GM08714 (cell line): ENCODE measurements at regions not wholly inside any gene's neighbourhood (a gene's known extent, or its start where the extent isn't known, plus 50 kb on each side); places are given as distances from the start of the nearest gene placed in this dataset.

Experiments
- H3K4me3 ChIP-seq: fragments of 200-500 bp; sonication (Bioruptor generic); 2 replicates; pipeline ENCODE4 v1.5.1; 2014; ENCODE audit warnings: mild to moderate bottlenecking, low read length, inconsistent platforms
- ZNF274 ChIP-seq: IDR thresholded peaks from 2 replicates; pipeline ENCODE4 v1.6.1; 2012; ENCODE audit warnings: mild to moderate bottlenecking, low read depth, low read length

DNA sequence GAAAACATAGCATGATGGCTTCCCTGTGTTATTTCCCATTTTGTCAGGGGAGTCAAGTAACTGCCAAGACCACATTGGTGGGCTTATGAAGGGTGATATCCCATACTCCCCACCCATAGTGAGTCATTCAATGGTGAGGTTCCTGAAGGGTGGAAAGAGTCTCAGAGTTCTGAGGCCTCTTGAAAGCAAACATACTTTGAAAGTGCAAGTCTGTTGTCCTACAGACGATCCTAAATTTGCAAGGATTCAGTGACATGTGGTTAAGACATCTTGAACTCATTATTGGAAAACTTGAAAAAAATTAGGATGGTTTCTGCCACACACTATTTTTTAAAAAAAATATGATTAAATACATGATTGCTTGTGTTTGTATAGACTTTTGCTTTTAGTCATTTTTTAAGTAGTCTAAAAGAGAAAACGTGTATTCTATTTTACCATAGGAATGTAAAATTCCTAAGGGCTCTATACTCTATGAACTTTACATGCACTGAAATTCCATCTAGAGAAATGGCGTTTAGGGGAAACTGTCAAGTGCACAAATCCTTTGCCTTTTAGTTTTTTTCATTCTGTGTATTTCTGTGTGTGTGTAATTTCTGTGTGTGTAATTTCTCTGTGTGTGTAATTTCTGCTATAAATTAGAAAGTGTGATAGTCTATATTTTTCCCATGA is 225.5 kb upstream of the ADAMTS5 start:
- no peak overlapping the region for H3K4me3 ChIP-seq
- no peak for TF ChIP-seq ZNF274

GRCh38 chr21:27190601-27191000 is 223.7 kb upstream of the ADAMTS5 start:
- TF ChIP-seq ZNF274, result no peak
- no peak overlapping the region for H3K4me3 ChIP-seq

DNA sequence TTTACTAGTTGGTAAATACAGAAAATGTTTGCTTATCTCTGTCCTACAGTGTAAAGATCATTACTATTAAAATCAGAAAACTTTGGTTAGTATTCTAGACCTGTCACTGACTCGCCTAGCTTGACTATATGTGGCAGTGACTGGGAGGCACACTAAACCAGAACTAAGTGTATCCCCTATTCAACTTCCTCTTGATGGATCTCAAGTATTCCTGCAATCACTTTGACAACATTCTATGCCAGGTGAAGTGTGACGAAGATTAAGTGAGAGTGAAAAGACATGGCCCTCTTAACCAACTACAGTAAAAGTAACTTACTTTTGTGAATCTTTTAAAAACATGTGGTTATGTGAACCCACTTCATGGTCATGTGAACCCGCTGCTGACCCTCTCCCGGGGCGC is 223.0 kb upstream of the ADAMTS5 start:
- no peak for TF ChIP-seq ZNF274
- H3K4me3 ChIP-seq, result no peak overlapping the region

DNA sequence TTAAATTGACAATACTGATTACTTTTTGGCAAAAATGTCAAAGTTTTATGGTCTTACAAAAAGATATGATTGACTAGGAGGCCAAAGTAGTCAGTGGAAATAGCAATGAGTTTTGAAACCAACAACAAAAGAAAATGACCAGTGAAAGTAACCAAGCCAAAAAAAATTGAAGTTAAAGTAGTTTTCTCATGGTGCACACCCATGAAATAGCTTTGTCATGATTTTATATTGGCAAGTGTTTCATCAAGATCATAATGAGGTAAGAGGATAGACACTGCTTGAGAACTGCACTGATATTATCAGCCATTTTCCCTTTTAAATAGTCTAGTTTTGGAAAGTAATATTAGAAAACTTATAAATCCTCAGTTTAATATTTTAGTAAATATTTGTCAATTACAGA is 206.2 kb upstream of the ADAMTS5 start:
- TF ChIP-seq ZNF274, result no peak
- no peak overlapping the region for H3K4me3 ChIP-seq

GRCh38 chr21:27171707-27172106 is 204.8 kb upstream of the ADAMTS5 start:
- H3K4me3 ChIP-seq, result no peak overlapping the region
- TF ChIP-seq ZNF274, result no peak

DNA sequence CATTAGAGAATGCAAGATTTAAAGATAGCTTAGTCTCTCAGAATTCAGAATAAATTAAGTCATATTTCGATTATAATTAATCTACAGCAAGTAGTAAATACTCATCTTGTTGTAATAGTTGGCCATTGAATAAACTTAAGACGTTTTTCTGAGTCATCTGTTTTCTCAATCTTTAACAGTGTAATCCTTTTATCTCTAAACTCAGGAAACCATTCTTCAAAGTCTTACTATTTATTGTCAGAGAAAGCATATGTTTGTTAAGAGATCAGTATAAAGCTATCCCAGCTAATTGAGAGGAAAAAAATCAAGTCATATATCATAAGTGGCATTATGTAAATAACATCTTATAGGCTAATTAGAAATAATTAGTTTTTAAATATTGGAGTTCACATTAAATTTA is 201.2 kb upstream of the ADAMTS5 start:
- TF ChIP-seq ZNF274, result no peak
- no peak overlapping the region for H3K4me3 ChIP-seq

GRCh38 chr21:27164208-27165177 is 197.6 kb upstream of the ADAMTS5 start:
- no peak overlapping the region for H3K4me3 ChIP-seq
- TF ChIP-seq ZNF274, result no peak

DNA sequence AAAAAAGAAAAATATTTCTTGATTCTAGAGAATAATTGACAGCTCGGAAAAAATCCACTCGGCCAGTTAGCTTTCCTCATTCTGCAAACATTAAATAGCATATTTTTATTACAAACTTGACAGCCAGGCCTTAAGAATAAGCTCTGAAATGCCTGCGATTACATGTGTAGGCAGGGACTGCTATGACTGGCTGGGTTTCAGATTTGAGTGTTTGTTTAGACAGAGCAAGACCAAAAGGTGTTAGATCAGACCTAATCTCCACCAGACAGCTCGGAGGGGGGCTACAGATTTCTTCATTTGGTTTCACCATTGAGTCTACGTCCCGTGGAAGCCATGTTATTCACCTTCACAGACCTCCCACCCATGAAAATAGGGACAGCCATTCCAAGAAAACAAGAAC is 192.1 kb upstream of the ADAMTS5 start:
- H3K4me3 ChIP-seq, result no peak overlapping the region
- no peak for TF ChIP-seq ZNF274

- H3K4me3 ChIP-seq, result no peak overlapping the region
- TF ChIP-seq ZNF274, result no peak
These were observed 190.2 kb upstream of the ADAMTS5 start for GRCh38 chr21:27157097-27157496.

- H3K4me3 ChIP-seq, result no peak overlapping the region
- TF ChIP-seq ZNF274, result no peak
These were observed 189.8 kb upstream of the ADAMTS5 start for GRCh38 chr21:27156666-27157065.

DNA sequence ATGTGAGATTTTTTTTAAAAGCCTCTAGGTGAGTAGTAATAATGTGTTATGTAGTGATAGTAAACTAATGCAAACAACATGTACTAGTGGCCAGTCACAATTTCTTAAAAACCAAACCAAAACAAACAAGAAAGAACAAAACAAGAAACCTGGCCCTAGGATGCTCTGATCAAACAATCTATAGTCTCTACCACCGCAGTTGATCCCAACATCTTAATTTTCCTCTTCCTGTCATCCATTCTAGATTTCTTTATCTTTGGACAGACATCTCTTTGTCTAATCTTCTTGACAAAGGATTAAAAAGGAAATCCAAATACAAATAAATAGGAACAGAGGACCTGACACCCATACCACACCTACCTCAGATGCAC is 188.2 kb upstream of the ADAMTS5 start:
- H3K4me3 ChIP-seq, result no peak overlapping the region
- TF ChIP-seq ZNF274, result no peak

DNA sequence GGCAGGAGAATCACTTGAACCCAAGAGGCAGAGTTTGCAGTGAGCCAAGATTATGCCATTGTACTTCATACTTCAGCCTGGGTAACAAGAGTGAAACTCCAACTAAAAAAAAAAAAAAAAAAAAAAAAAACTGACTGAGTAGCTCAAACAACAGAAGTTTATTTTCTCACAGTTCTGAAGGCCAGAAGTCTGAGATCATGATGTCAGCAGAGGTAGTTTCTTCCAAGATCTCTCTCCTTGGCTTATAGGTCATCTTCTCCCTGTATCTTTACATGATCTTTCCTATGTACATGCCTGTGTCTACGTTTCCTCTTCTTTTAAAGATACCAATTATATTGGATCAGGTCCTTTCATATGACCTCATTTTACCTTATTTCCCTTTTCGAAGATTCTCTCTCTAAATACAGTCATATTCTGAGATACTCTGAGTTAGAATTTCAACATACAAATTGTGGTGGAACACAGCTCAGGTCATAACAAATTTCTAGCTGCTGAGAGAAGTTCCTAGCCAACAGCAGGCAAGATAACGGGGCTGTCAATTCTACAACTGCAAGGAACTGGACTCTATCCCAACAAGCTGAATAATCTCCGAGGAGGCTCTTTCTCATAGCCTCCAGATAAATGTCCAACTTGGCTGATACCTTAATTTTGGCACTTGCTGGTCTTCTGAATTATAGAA is 187.7 kb upstream of the ADAMTS5 start:
- no peak overlapping the region for H3K4me3 ChIP-seq
- no peak for TF ChIP-seq ZNF274

GRCh38 chr21:27152996-27153395 is 186.1 kb upstream of the ADAMTS5 start:
- no peak for TF ChIP-seq ZNF274
- H3K4me3 ChIP-seq, result no peak overlapping the region

DNA sequence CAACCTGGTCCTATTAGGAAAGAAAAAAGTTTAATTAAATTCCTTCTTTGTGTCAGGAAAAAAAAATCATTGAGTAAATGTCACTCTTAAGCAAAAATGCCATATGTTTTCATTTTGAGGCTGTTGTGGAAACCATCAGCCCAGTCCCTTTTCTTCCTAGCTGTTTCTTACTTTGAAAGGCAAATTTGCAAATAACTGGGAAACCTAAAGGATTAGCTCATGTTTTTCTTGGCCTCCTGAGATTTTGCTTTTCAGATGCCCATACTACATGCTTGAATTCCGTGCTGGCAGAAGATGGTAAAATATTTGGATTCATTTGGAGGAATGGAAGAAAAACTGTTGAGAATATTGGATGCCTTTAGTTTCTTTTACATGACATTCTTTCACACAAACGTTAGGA is 182.1 kb upstream of the ADAMTS5 start:
- no peak for TF ChIP-seq ZNF274
- no peak overlapping the region for H3K4me3 ChIP-seq

DNA sequence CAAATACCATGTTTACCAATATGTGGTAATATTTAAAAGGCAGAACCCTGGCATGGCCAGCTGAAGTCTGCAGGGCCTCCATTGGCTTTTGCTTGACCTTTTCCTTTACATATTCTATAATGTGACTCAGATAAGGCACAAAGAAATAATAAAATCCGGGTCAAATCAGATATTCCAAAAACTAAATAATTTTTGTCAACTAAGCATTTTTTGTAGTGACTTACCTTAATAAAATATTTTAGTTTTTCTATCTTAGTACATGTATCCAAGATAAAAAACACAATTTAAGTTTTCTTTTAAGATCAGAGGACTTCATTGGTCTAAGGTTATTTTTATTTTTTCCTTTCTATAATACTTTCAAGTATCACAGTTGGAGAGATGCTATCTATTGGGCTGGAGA is 179.4 kb upstream of the ADAMTS5 start:
- no peak for TF ChIP-seq ZNF274
- no peak overlapping the region for H3K4me3 ChIP-seq
